Neural progenitor cell (in vitro differentiated cells): ENCODE measurements at regions not wholly inside any gene's neighbourhood (a gene's known extent, or its start where the extent isn't known, plus 50 kb on each side); places are given as distances from the start of the nearest gene placed in this dataset.

Experiments
- CTCF ChIP-seq: fragments of 200-600 bp; sonication (generic); IDR thresholded peaks from 2 replicates; pipeline ENCODE4 v1.5.1; 2017; ENCODE audit warnings: antibody characterized with exemption, mild to moderate bottlenecking
- EZH2 ChIP-seq: fragments of 200-600 bp; sonication (generic); IDR thresholded peaks from 2 replicates; pipeline ENCODE4 v1.6.1; 2017; ENCODE audit warnings: antibody characterized with exemption, mild to moderate bottlenecking, moderate library complexity
- EZH2phosphoT487 ChIP-seq: fragments of 200-600 bp; sonication (generic); IDR thresholded peaks from 2 replicates; pipeline ENCODE4 v1.6.1; 2017; ENCODE audit warnings: antibody characterized with exemption

GRCh38 chr22:49253656-49254055, 574.0 kb downstream of the BRD1 start:
- no peak for TF ChIP-seq CTCF
- no peak for TF ChIP-seq EZH2phosphoT487
- TF ChIP-seq EZH2: no peak
